Natural killer cell (primary cell): ENCODE measurements at regions not wholly inside any gene's neighbourhood (a gene's known extent, or its start where the extent isn't known, plus 50 kb on each side); places are given as distances from the start of the nearest gene placed in this dataset.

ENCODE experiments used
- ATAC-seq, 3 donors: fragments of 150-1000 bp in 2 of 3; fragments of 200-7000 bp in 1 of 3; cut with Tn5 transposase; 1 replicate in 1 of 3; 2 replicates in 2 of 3; pipeline ENCODE4 v1.10.0; 2021; ENCODE audit warnings: mild to moderate bottlenecking in 2 of 3, moderate library complexity in 2 of 3
- DNase-seq, 2 donors: peaks; one replicate each; pipeline versions ENCODE4 v3.0.0 to v3.0.0-alpha.2; 2013 to 2021; ENCODE audit warnings: mixed read lengths in 1 of 2
- H3K27ac ChIP-seq: one replicate; pipeline ENCODE4 v1.5.1; 2013; ENCODE audit warnings: mild to moderate bottlenecking, low read length
- H3K27me3 ChIP-seq: one replicate; pipeline ENCODE4 v1.6.1; 2013; ENCODE audit warnings: low read length; ENCODE audit not compliant: control insufficient read depth, insufficient read depth
- H3K36me3 ChIP-seq: one replicate; pipeline ENCODE4 v1.6.1; 2013; ENCODE audit warnings: low read length; ENCODE audit not compliant: control insufficient read depth, insufficient read depth
- H3K4me1 ChIP-seq: one replicate; pipeline ENCODE4 v1.6.1; 2013; ENCODE audit warnings: low read length; ENCODE audit not compliant: control insufficient read depth, insufficient read depth
- H3K4me3 ChIP-seq: one replicate; pipeline ENCODE4 v1.5.1; 2013; ENCODE audit warnings: low read length
- H3K9me3 ChIP-seq: one replicate; pipeline ENCODE4 v1.6.1; 2013; ENCODE audit warnings: low read length; ENCODE audit not compliant: control insufficient read depth, insufficient read depth
- H3K27ac Mint-ChIP-seq, 2 donors: one replicate each; pipeline ENCODE4 v1.8.0; 2022; ENCODE audit warnings: mild to moderate bottlenecking in 2 of 2, mixed read lengths in 2 of 2, moderate library complexity in 1 of 2
- H3K27me3 Mint-ChIP-seq, 2 donors: one replicate each; pipeline ENCODE4 v1.8.0; 2022; ENCODE audit warnings: low read depth in 2 of 2, mixed read lengths in 2 of 2
- H3K36me3 Mint-ChIP-seq: one replicate; pipeline ENCODE4 v1.8.0; 2022; ENCODE audit warnings: mixed read lengths
- H3K4me1 Mint-ChIP-seq, 2 donors: one replicate each; pipeline ENCODE4 v1.8.0; 2022; ENCODE audit warnings: mixed read lengths in 2 of 2
- H3K4me3 Mint-ChIP-seq: one replicate; pipeline ENCODE4 v1.8.0; 2022; ENCODE audit warnings: mild to moderate bottlenecking, moderate library complexity, mixed read lengths
- H3K9me3 Mint-ChIP-seq, 2 donors: one replicate each; pipeline ENCODE4 v1.8.0; 2022; ENCODE audit warnings: mixed read lengths in 2 of 2
- CTCF ChIP-seq: fragments of 200-600 bp; IDR thresholded peaks from one replicate; pipeline ENCODE4 v1.8.0; 2022; ENCODE audit warnings: antibody characterized with exemption
- WGBS: methylation state at CpG from one replicate; pipeline ENCODE4 v1.1.7; 2013; ENCODE audit warnings: missing lambda C conversion rate; ENCODE audit not compliant: insufficient coverage; 5-methylcytosine and 5-hydroxymethylcytosine counted together
- intact Hi-C: fragments of 100-400 bp; cut with micrococcal nuclease; formaldehyde crosslinking; loops from one replicate; pipeline ENCODE4 v1.14.2; 2022

- Histone ChIP-seq H3K36me3 (no peaks in the 10 kb centered on the region), H3K27ac (no peak overlapping the region), H3K27me3 (no peaks in the 10 kb centered on the region), H3K9me3 (peaks cover 12% of the 10 kb centered on the region), H3K4me1 (no peaks in the 10 kb centered on the region), H3K4me3 (no peak overlapping the region)
- Mint-ChIP-seq H3K36me3 (no peaks in the 10 kb centered on the region), H3K4me3 (no peak overlapping the region), H3K4me1 (no peaks in the 10 kb centered on the region), H3K9me3 (peaks cover 20 to 35% of the 10 kb centered on the region in 2 donors), H3K27ac (no peak overlapping the region), H3K27me3 (no peaks in the 10 kb centered on the region)
- 75% methylated on average over 3 of the region's 3 CpGs for WGBS
- ATAC-seq (no peak), DNase-seq (no peak)
- TF ChIP-seq CTCF, result no peak
- intact Hi-C loops, result no loop called here
These were observed 149.4 kb upstream of the MRPS30 start for GRCh38 chr5:44659334-44659733.

GRCh38 chr5:44652674-44653073 is 156.1 kb upstream of the MRPS30 start:
- no peaks in the 10 kb centered on the region for H3K4me1 Mint-ChIP-seq
- H3K27ac Mint-ChIP-seq, result no peak overlapping the region
- H3K4me1 ChIP-seq, result no peaks in the 10 kb centered on the region
- intact Hi-C loops, result no loop called here
- no peak overlapping the region for H3K4me3 Mint-ChIP-seq
- ATAC-seq (no peak), DNase-seq (no peak)
- H3K27ac ChIP-seq, result no peak overlapping the region
- WGBS, result 88% methylated on average over 1 of the region's 2 CpGs
- peaks cover 14% of the 10 kb centered on the region for H3K9me3 ChIP-seq
- no peak for TF ChIP-seq CTCF
- no peaks in the 10 kb centered on the region for H3K27me3 ChIP-seq
- no peaks in the 10 kb centered on the region for H3K36me3 ChIP-seq
- no peak overlapping the region for H3K4me3 ChIP-seq
- peaks cover 18 to 21% of the 10 kb centered on the region in 2 donors for H3K9me3 Mint-ChIP-seq
- H3K27me3 Mint-ChIP-seq, result no peaks in the 10 kb centered on the region
- H3K36me3 Mint-ChIP-seq, result no peaks in the 10 kb centered on the region

- Histone ChIP-seq H3K9me3 (peaks cover 4% of the 10 kb centered on the region), H3K27ac (no peak overlapping the region), H3K27me3 (no peaks in the 10 kb centered on the region), H3K4me1 (no peaks in the 10 kb centered on the region), H3K36me3 (no peaks in the 10 kb centered on the region), H3K4me3 (no peak overlapping the region)
- DNase-seq, result no peak
- Mint-ChIP-seq H3K27me3 (no peaks in the 10 kb centered on the region), H3K4me1 (no peaks in the 10 kb centered on the region), H3K36me3 (no peaks in the 10 kb centered on the region), H3K9me3 (peaks cover 5 to 6% of the 10 kb centered on the region in 2 donors), H3K27ac (no peak overlapping the region), H3K4me3 (no peak overlapping the region)
- TF ChIP-seq CTCF, result no peak
- ATAC-seq, result no peak
- 54% methylated on average over 3 of the region's 4 CpGs for WGBS
- intact Hi-C loops, result no loop called here
These were observed 162.7 kb upstream of the MRPS30 start for GRCh38 chr5:44646016-44646415.

- no CpG with 5 or more reads among the region's 2 CpGs for WGBS
- intact Hi-C loops, result no loop called here
- Histone ChIP-seq H3K27me3 (no peaks in the 10 kb centered on the region), H3K4me1 (no peaks in the 10 kb centered on the region), H3K27ac (no peak overlapping the region), H3K36me3 (no peaks in the 10 kb centered on the region), H3K4me3 (no peak overlapping the region), H3K9me3 (peaks cover 9% of the 10 kb centered on the region)
- Mint-ChIP-seq H3K4me3 (no peak overlapping the region), H3K4me1 (no peaks in the 10 kb centered on the region), H3K27me3 (no peaks in the 10 kb centered on the region), H3K27ac (no peak overlapping the region), H3K9me3 (peaks cover 5 to 7% of the 10 kb centered on the region in 2 donors), H3K36me3 (no peaks in the 10 kb centered on the region)
- no peak for TF ChIP-seq CTCF
- DNase-seq (no peak), ATAC-seq (no peak)
These were observed 163.2 kb upstream of the MRPS30 start for GRCh38 chr5:44645502-44645901.
